HG02588 (cell line): ENCODE measurements at regions not wholly inside any gene's neighbourhood (a gene's known extent, or its start where the extent isn't known, plus 50 kb on each side); places are given as distances from the start of the nearest gene placed in this dataset.

ENCODE experiments used
- ATAC-seq: cut with Tn5 transposase; IDR thresholded peaks from one replicate; pipeline ENCODE4 v1.9.1; 2021; ENCODE audit warnings: mild to moderate bottlenecking, moderate library complexity; ENCODE audit not compliant: unreplicated experiment

- no peak for ATAC-seq
Measured at GRCh38 chr16:86387468-86388440, 122.6 kb upstream of the FOXF1 start.

GRCh38 chr16:86388976-86389375 lies 121.4 kb upstream of the FOXF1 start:
- ATAC-seq = no peak

- no peak for ATAC-seq
Measured at GRCh38 chr16:86389566-86390328, 120.6 kb upstream of the FOXF1 start.

- no peak for ATAC-seq
Measured at GRCh38 chr16:86390335-86390734, 120.0 kb upstream of the FOXF1 start.

- no peak for ATAC-seq
Measured at GRCh38 chr16:86391486-86391885, 118.8 kb upstream of the FOXF1 start.

GRCh38 chr16:86391984-86392383 lies 118.3 kb upstream of the FOXF1 start:
- ATAC-seq = no peak

GRCh38 chr16:86392436-86393152 lies 117.7 kb upstream of the FOXF1 start:
- ATAC-seq = no peak

- ATAC-seq = no peak
Measured at GRCh38 chr16:86393907-86394626, 116.3 kb upstream of the FOXF1 start.

- no peak for ATAC-seq
Measured at GRCh38 chr16:86395477-86395876, 114.8 kb upstream of the FOXF1 start.

GRCh38 chr16:86396422-86396821 lies 113.9 kb upstream of the FOXF1 start:
- no peak for ATAC-seq

GRCh38 chr16:86396901-86397311 lies 113.4 kb upstream of the FOXF1 start:
- ATAC-seq = no peak

- ATAC-seq = no peak
Measured at GRCh38 chr16:86398201-86398600, 112.1 kb upstream of the FOXF1 start.

- no peak for ATAC-seq
Measured at GRCh38 chr16:86398622-86399021, 111.7 kb upstream of the FOXF1 start.

GRCh38 chr16:86401126-86401525 lies 109.2 kb upstream of the FOXF1 start:
- ATAC-seq = no peak

- ATAC-seq = no peak
Measured at GRCh38 chr16:86403085-86403484, 107.2 kb upstream of the FOXF1 start.

- no peak for ATAC-seq
Measured at GRCh38 chr16:86403541-86404163, 106.7 kb upstream of the FOXF1 start.

GRCh38 chr16:86404678-86405077 lies 105.6 kb upstream of the FOXF1 start:
- ATAC-seq = no peak

- no peak for ATAC-seq
Measured at GRCh38 chr16:86405319-86405718, 105.0 kb upstream of the FOXF1 start.

- no peak for ATAC-seq
Measured at GRCh38 chr16:86406056-86406455, 104.3 kb upstream of the FOXF1 start.

- ATAC-seq = no peak
Measured at GRCh38 chr16:86408685-86409084, 101.6 kb upstream of the FOXF1 start.
